Fibroblast of the aortic adventitia (primary cell): ENCODE measurements at regions not wholly inside any gene's neighbourhood (a gene's known extent, or its start where the extent isn't known, plus 50 kb on each side); places are given as distances from the start of the nearest gene placed in this dataset.

Experiments used
- DNase-seq: peaks from one replicate; pipeline ENCODE4 v3.0.0-alpha.2; 2010; ENCODE audit warnings: low read depth
- H3K4me3 ChIP-seq: 2 replicates; pipeline ENCODE4 v1.5.1; 2011; ENCODE audit warnings: low read depth, mild to moderate bottlenecking, control low read depth, low read length, moderate library complexity
- CTCF ChIP-seq: IDR thresholded peaks from 2 replicates; pipeline ENCODE4 v1.5.1; 2011; ENCODE audit warnings: mild to moderate bottlenecking, low read length, control low read depth, inconsistent platforms; ENCODE audit not compliant: insufficient read depth

- no peak overlapping the region for H3K4me3 ChIP-seq
- no peak for TF ChIP-seq CTCF
- DNase-seq = no peak
Observed at GRCh38 chr14:98708555-98708954, 563.4 kb downstream of the BCL11B start.

- no peak overlapping the region for H3K4me3 ChIP-seq
- TF ChIP-seq CTCF = no peak
- no peak for DNase-seq
Observed at GRCh38 chr14:98711453-98711852, 560.5 kb downstream of the BCL11B start.

- no peak for TF ChIP-seq CTCF
- no peak for DNase-seq
- no peak overlapping the region for H3K4me3 ChIP-seq
Observed at GRCh38 chr14:98714626-98715425, 557.2 kb downstream of the BCL11B start.

- no peak overlapping the region for H3K4me3 ChIP-seq
- TF ChIP-seq CTCF = no peak
- no peak for DNase-seq
Observed at GRCh38 chr14:98716133-98716532, 555.9 kb downstream of the BCL11B start.

GRCh38 chr14:98721061-98721460 is 550.9 kb downstream of the BCL11B start:
- no peak overlapping the region for H3K4me3 ChIP-seq
- no peak for DNase-seq
- TF ChIP-seq CTCF = no peak

- TF ChIP-seq CTCF = no peak
- no peak for DNase-seq
- no peak overlapping the region for H3K4me3 ChIP-seq
Observed at GRCh38 chr14:98724734-98725133, 547.3 kb downstream of the BCL11B start.

GRCh38 chr14:98725191-98725590 is 546.8 kb downstream of the BCL11B start:
- H3K4me3 ChIP-seq = no peak overlapping the region
- no peak for DNase-seq
- TF ChIP-seq CTCF = no peak
